Aorta (tissue), 5 donors: ENCODE measurements at regions not wholly inside any gene's neighbourhood (a gene's known extent, or its start where the extent isn't known, plus 50 kb on each side); places are given as distances from the start of the nearest gene placed in this dataset.

Experiments
- ATAC-seq: fragments of 200-7000 bp; cut with Tn5 transposase; one replicate; pipeline ENCODE4 v1.9.1; 2022; ENCODE audit warnings: moderate library complexity; ENCODE audit not compliant: low FRiP score
- DNase-seq, 2 donors: peaks; one replicate each; pipeline ENCODE4 v3.0.0-alpha.2; 2020
- H3K27ac ChIP-seq, 2 donors: one replicate each; pipeline ENCODE4 v1.5.1; 2013; ENCODE audit warnings: low read length in 2 of 2, mild to moderate bottlenecking in 2 of 2, moderate library complexity in 2 of 2, control low read depth in 1 of 2, inconsistent platforms in 1 of 2, low read depth in 1 of 2
- H3K27me3 ChIP-seq, 2 donors: one replicate each; pipeline ENCODE4 v1.6.1; 2013; ENCODE audit warnings: control low read depth in 1 of 2, low read length in 1 of 2, mild to moderate bottlenecking in 1 of 2, moderate library complexity in 1 of 2; ENCODE audit not compliant: insufficient read depth in 2 of 2, control insufficient read depth in 1 of 2
- H3K36me3 ChIP-seq, 2 donors: one replicate each; pipeline ENCODE4 v1.6.1; 2013; ENCODE audit warnings: control low read depth in 1 of 2, low read length in 1 of 2, mild to moderate bottlenecking in 1 of 2; ENCODE audit not compliant: insufficient read depth in 2 of 2, control insufficient read depth in 1 of 2
- H3K4me1 ChIP-seq, 2 donors: one replicate each; pipeline ENCODE4 v1.6.1; 2013; ENCODE audit warnings: low read length in 2 of 2, control low read depth in 1 of 2, mild to moderate bottlenecking in 1 of 2, moderate library complexity in 1 of 2; ENCODE audit not compliant: insufficient read depth in 2 of 2, control insufficient read depth in 1 of 2
- H3K4me3 ChIP-seq, 2 donors: one replicate each; pipeline ENCODE4 v1.5.1; 2013; ENCODE audit warnings: low read length in 2 of 2, control low read depth in 1 of 2, mild to moderate bottlenecking in 1 of 2
- H3K9me3 ChIP-seq: one replicate; pipeline ENCODE4 v1.6.1; 2013; ENCODE audit warnings: mild to moderate bottlenecking, low read length; ENCODE audit not compliant: control insufficient read depth
- WGBS, 2 donors: extraction: QIAGEN DNeasy Blood & Tissue Kit; methylation state at CpG; one replicate each; pipeline ENCODE4 v1.1.7; 2013; 5-methylcytosine and 5-hydroxymethylcytosine counted together
- intact Hi-C, 2 donors: fragments of 100-400 bp; cut with DNase I; formaldehyde crosslinking; loops; one replicate each; pipeline versions ENCODE4 v1.14.2 to v1.15.0; 2022
- donor health status: healthy with polysubstance abuse.
- donor health status: Bipolar disorder and iron deficiency.
- donor health status: DM: no; HTN: no; CAD: no.
- donor health status: DM: no; HTN: no; CAD: no.
- donor health status: DM: yes; HTN: yes; CAD: no.

DNA sequence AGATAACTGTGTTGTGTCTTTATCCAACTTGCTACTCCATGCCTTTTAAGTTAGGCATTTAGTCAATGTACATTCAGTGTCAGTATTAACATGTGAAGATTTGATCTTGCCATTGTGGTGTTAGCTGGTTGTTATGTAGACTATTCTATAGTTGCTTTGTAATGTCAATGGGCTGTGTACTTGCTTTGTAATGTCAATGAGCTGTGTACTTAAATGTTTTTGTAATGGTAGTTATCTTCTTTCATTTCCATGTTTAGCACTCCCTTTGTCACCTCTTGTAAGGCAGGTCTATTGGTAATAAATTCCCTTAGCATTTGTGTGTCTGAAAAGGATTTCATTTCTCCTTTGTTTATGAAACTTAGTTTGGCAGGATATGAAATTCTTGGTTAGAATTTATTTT is 53.4 kb downstream of the MC4R start:
- H3K9me3 ChIP-seq: no peaks in the 10 kb centered on the region
- H3K36me3 ChIP-seq: no peaks in the 10 kb centered on the region
- intact Hi-C loops: no loop called here
- DNase-seq (no peak), ATAC-seq (no peak)
- no peaks in the 10 kb centered on the region for H3K4me1 ChIP-seq
- no peak overlapping the region for H3K27ac ChIP-seq
- H3K4me3 ChIP-seq: no peak overlapping the region
- no peaks in the 10 kb centered on the region for H3K27me3 ChIP-seq

DNA sequence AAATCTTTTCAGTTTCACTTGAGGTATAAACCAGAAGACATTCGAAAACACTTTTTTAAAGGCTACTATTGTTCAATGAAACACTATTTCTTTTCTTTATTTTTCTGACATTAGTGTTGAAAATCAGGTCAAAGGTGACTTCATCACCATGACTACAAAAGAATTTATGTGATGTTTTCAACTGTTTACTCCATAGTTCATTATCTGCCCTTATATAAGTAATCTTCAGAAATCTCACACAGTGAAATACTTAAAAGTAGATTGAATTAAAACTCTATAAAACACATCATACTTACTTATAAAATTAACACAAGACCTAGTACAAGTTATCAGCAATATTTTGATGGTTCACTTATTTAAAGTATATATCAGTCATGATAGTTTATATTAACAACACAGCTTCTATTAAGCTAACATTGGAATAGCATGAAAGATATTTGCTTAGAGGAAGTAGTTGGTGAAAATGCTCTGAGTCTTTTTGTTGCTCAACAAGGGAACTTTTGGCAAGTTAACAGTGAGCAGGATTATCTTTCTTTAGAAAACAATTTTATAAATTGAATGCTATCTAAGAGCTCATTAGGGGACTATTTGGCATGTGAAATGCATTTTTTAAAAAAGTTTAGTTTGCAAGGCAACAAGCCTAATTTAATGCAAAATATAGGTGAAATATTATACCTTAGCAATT is 60.8 kb downstream of the MC4R start:
- 48 to 53% methylated on average over 1 of the region's 1 CpG for WGBS, 2 donors
- H3K27ac ChIP-seq: no peak overlapping the region
- H3K4me1 ChIP-seq: no peaks in the 10 kb centered on the region
- H3K9me3 ChIP-seq: no peaks in the 10 kb centered on the region
- no peak overlapping the region for H3K4me3 ChIP-seq
- no peak for ATAC-seq
- no peak for DNase-seq
- H3K36me3 ChIP-seq: no peaks in the 10 kb centered on the region
- intact Hi-C loops: no loop called here
- no peaks in the 10 kb centered on the region for H3K27me3 ChIP-seq

DNA sequence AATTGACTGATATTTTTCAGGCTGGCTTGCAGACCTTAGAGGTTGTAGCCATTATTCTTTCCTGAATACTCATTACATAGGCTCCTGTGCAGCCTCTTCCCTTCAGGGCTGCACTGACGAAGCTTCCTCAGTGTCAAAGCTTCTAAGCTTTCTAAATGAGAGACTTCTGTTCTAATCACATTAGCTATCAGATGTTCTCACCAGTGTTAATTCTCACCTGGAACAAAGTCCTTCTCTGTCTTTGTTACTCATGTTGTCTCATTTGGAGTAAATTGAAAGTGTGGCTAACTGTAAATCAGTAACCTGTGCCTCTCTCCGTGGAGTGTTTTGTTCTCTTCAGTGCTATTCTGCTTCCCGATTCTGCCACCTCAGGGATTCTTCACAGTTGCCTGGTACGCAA is 76.9 kb downstream of the MC4R start:
- ATAC-seq: no peak
- Histone ChIP-seq H3K27ac (no peak overlapping the region), H3K4me1 (no peaks in the 10 kb centered on the region), H3K9me3 (peaks cover 1% of the 10 kb centered on the region), H3K4me3 (no peak overlapping the region), H3K27me3 (no peaks in the 10 kb centered on the region), H3K36me3 (no peaks in the 10 kb centered on the region)
- WGBS, 2 donors: 58 to 76% methylated on average over 4 of the region's 4 CpGs
- intact Hi-C loops: no loop called here
- DNase-seq: no peak

DNA sequence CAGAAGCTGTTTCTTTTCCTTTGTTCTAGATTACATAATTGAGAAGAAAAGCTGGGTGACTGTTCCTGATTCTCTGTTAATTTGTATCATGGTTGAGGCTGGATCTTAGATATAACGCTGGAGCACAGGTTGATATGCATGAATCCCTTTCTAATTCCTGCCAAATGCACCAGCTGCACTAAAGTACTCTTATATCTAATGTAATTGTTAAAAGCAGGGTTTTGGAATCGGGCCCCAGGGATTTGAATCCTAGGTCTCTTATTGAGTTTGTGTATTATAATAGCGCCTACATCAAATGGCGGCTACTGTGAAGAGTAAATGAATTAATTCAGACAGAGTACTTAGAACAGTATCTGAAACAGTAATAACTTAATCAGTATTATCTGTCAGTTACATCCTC is 80.4 kb downstream of the MC4R start:
- 86% methylated on average over 4 of the region's 4 CpGs for WGBS, 2 donors
- DNase-seq (no peak), ATAC-seq (no peak)
- intact Hi-C loops: no loop called here
- H3K27ac ChIP-seq: no peak overlapping the region
- H3K4me1 ChIP-seq: no peaks in the 10 kb centered on the region
- no peaks in the 10 kb centered on the region for H3K36me3 ChIP-seq
- H3K9me3 ChIP-seq: peaks cover 1% of the 10 kb centered on the region
- no peak overlapping the region for H3K4me3 ChIP-seq
- no peaks in the 10 kb centered on the region for H3K27me3 ChIP-seq

DNA sequence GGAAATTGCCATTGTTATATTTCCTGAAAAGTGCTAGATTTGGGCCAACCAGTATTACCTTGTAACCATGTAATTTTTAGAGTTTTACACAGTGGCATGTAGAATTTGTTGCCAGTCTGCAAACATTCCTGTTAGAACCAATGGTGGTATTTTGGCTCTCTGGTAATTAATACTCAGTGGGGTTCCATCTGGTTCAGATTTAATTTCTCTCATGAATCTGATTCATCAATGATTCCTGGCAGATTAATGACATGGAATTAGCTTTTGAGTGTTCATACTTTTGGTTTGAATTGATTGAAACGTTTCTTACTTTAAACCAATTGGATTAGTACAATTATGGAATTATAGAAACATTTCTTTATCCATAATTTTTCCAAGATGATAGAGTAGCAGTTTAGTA is 93.2 kb downstream of the MC4R start:
- intact Hi-C loops: no loop called here

DNA sequence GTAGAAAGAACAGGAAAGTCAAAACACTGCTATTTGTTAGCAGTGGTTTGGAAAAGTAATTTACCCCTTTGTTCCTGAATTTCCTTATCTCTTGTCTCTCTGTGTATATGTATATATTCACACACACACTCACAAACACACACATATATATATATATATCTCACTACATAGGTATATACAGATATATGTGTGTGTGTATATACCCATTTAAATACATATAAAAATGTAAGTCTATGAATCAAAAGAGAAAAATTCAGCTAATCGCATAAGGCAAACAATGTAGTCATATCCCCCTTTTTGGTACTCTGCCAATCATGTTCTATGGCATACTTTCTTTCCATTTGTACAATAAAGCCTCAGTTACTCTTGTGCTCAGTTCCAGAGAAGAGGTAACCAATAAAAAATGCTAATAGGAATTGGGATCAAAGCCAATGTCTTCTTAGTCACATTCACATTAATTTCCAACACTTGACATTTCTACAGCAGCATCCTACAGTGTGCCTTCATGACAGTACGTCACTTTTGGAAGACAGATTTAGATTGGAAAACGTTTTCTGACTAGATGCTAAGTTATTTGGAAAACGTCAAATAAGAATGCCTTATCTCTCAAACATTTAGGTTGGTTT is 94.6 kb downstream of the MC4R start:
- Histone ChIP-seq H3K9me3 (no peaks in the 10 kb centered on the region), H3K36me3 (no peaks in the 10 kb centered on the region), H3K4me1 (no peaks in the 10 kb centered on the region), H3K27ac (no peak overlapping the region), H3K27me3 (no peaks in the 10 kb centered on the region), H3K4me3 (no peak overlapping the region)
- intact Hi-C loops: no loop called here
- DNase-seq (no peak), ATAC-seq (no peak)
- WGBS, 2 donors: 15 to 16% methylated on average over 4 of the region's 4 CpGs

More for the DNA sequence above, 93.2 kb downstream of the MC4R start:
- ATAC-seq (no peak), DNase-seq (no peak)
- WGBS, 2 donors: 59 to 64% methylated on average over 1 of the region's 1 CpG
- no peak overlapping the region for H3K27ac ChIP-seq
- H3K4me3 ChIP-seq: no peak overlapping the region
- no peaks in the 10 kb centered on the region for H3K36me3 ChIP-seq
- H3K4me1 ChIP-seq: no peaks in the 10 kb centered on the region
- no peaks in the 10 kb centered on the region for H3K27me3 ChIP-seq
- no peaks in the 10 kb centered on the region for H3K9me3 ChIP-seq

DNA sequence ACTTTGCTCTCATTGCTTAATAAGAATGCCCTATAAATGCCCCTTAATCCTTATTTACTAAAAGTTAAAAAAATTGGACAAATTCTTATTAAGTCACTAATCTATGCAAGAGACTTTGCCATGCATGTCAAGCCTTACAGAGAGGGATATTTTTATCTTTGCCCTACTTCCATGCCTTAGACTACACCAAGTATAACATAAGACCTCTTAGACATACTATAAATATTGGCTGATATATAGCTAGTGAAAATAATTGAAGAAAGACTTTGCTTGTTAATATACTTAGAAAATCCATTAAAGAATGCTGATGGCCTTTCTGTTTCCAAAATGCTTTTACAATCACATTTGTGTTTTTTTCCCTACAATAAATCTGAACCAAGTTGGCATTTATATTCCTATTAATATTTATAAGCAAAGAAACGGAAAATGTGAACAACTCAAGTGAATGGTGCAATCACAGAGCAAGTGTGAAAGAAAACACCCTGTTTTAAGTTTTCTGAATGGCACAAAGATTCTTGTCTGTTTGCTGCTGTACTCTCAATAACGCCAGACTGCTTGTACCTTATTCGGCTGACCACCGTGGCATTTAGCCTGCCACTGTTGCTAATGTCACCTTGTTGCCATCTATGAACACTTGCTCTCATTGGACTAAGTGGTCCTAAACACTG is 105.0 kb downstream of the MC4R start:
- H3K27me3 ChIP-seq: no peaks in the 10 kb centered on the region
- H3K9me3 ChIP-seq: no peaks in the 10 kb centered on the region
- 73 to 74% methylated on average over 4 of the region's 4 CpGs for WGBS, 2 donors
- intact Hi-C loops: no loop called here
- H3K4me3 ChIP-seq: no peak overlapping the region
- no peaks in the 10 kb centered on the region for H3K4me1 ChIP-seq
- no peak overlapping the region for H3K27ac ChIP-seq
- DNase-seq (no peak), ATAC-seq (no peak)
- no peaks in the 10 kb centered on the region for H3K36me3 ChIP-seq

DNA sequence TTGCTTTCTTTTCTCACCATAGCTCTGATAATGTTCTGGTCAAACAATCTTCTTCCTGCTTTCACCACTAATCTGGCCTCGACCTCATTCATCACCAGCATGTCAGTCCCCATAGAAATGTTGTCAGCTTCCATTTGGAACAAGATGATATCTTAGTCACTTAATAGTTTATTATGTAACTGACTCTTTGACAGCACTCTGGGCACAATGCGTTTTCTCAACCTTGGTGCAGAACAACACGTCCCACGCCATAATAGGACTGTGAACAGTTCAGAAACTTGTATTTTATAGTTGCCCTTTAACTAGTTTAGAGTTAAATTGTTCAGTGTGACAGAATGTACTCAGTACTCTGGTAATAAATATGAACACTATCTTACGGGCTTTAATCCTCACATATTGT is 106.0 kb downstream of the MC4R start:
- WGBS, 2 donors: 32 to 36% methylated on average over 5 of the region's 5 CpGs
- intact Hi-C loops: no loop called here
- no peaks in the 10 kb centered on the region for H3K36me3 ChIP-seq
- no peaks in the 10 kb centered on the region for H3K9me3 ChIP-seq
- H3K27ac ChIP-seq: no peak overlapping the region
- no peaks in the 10 kb centered on the region for H3K27me3 ChIP-seq
- no peaks in the 10 kb centered on the region for H3K4me1 ChIP-seq
- H3K4me3 ChIP-seq: no peak overlapping the region
- no peak for DNase-seq
- ATAC-seq: no peak
